ENCODE measurements at regions not wholly inside any gene's neighbourhood (a gene's known extent, or its start where the extent isn't known, plus 50 kb on each side); places are given as distances from the start of the nearest gene placed in this dataset.
"Not testable (repeated sequence)": the region's sequence is repeated elsewhere in the genome, so short reads cannot be mapped to it uniquely, and the experiment has no call there.

- Histone ChIP-seq H3K9me3 (ENCODE audit: control insufficient read depth, low read length) (peaks cover under 1% of the 10 kb centered on the region), H3K4me2 (ENCODE audit: low read length, poor library complexity, severe bottlenecking) (no peak overlapping the region), H2AFZ (ENCODE audit: low read depth, low read length) (no peak overlapping the region), H3K4me3 (ENCODE audit: insufficient read depth in 1 of 2, low read depth in 1 of 2, low read length in 2 of 2) (no peak overlapping the region), H3K27me3 (ENCODE audit: control insufficient read depth in 1 of 2, insufficient read depth in 1 of 2, low read length in 2 of 2) (no peaks in the 10 kb centered on the region), H4K8ac (ENCODE audit: low read length) (no peak overlapping the region), H2BK120ac (ENCODE audit: low read depth, low read length) (no peak overlapping the region), H3K23ac (ENCODE audit: low read length in 2 of 2) (no peak overlapping the region), H2AK5ac (ENCODE audit: low read length, severe bottlenecking) (no peak overlapping the region), H3K9ac (ENCODE audit: low read length) (no peak overlapping the region), H3K27ac (ENCODE audit: low read length, poor library complexity, severe bottlenecking) (no peak overlapping the region), H2BK15ac (ENCODE audit: low read depth, poor library complexity, severe bottlenecking) (no peak overlapping the region), H3K4ac (ENCODE audit: low read depth in 1 of 2, low read length in 2 of 2) (no peak overlapping the region), H4K91ac (ENCODE audit: low read length) (no peak overlapping the region), H3K4me1 (ENCODE audit: control insufficient read depth, insufficient read depth, low read depth, low read length) (no peaks in the 10 kb centered on the region), H2BK12ac (ENCODE audit: low read length in 2 of 2) (no peak overlapping the region), H3K18ac (ENCODE audit: low read depth in 1 of 2, low read length in 2 of 2) (no peak overlapping the region), H3K79me1 (replicated peaks; ENCODE audit: low read length, poor library complexity, severe bottlenecking) (no peaks in the 10 kb centered on the region), H2BK5ac (ENCODE audit: low read depth, low read length, poor library complexity, severe bottlenecking) (no peak overlapping the region), H3K14ac (ENCODE audit: low read length in 2 of 2) (no peak overlapping the region), H3K36me3 (ENCODE audit: control insufficient read depth in 1 of 2, insufficient read depth in 2 of 2, low read depth in 1 of 2, low read length in 2 of 2) (no peaks in the 10 kb centered on the region)
- WGBS, result 100% methylated on average over 2 of the region's 5 CpGs
- DNase-seq, result no peak
Observed at GRCh38 chr20:26324177-26324576, 627.5 kb upstream of the ZNF337 start.

GRCh38 chr20:26315054-26315453 is 618.4 kb upstream of the ZNF337 start:
- Histone ChIP-seq H3K36me3 (ENCODE audit: control insufficient read depth in 1 of 2, insufficient read depth in 2 of 2, low read depth in 1 of 2, low read length in 2 of 2) (no peaks in the 10 kb centered on the region), H2BK12ac (ENCODE audit: low read length in 2 of 2) (no peak overlapping the region), H2AFZ (ENCODE audit: low read depth, low read length) (no peak overlapping the region), H3K27ac (ENCODE audit: low read length, poor library complexity, severe bottlenecking) (no peak overlapping the region), H2BK120ac (ENCODE audit: low read depth, low read length) (no peak overlapping the region), H3K79me1 (replicated peaks; ENCODE audit: low read length, poor library complexity, severe bottlenecking) (no peaks in the 10 kb centered on the region), H4K91ac (ENCODE audit: low read length) (no peak overlapping the region), H3K23ac (ENCODE audit: low read length in 2 of 2) (no peak overlapping the region), H3K18ac (ENCODE audit: low read depth in 1 of 2, low read length in 2 of 2) (no peak overlapping the region), H3K4ac (ENCODE audit: low read depth in 1 of 2, low read length in 2 of 2) (no peak overlapping the region), H2BK5ac (ENCODE audit: low read depth, low read length, poor library complexity, severe bottlenecking) (no peak overlapping the region), H3K14ac (ENCODE audit: low read length in 2 of 2) (no peak overlapping the region), H3K4me2 (ENCODE audit: low read length, poor library complexity, severe bottlenecking) (no peak overlapping the region), H3K9ac (ENCODE audit: low read length) (no peak overlapping the region), H2BK15ac (ENCODE audit: low read depth, poor library complexity, severe bottlenecking) (no peak overlapping the region), H3K9me3 (ENCODE audit: control insufficient read depth, low read length) (no peaks in the 10 kb centered on the region), H4K8ac (ENCODE audit: low read length) (no peak overlapping the region), H3K4me3 (ENCODE audit: insufficient read depth in 1 of 2, low read depth in 1 of 2, low read length in 2 of 2) (no peak overlapping the region), H3K27me3 (ENCODE audit: control insufficient read depth in 1 of 2, insufficient read depth in 1 of 2, low read length in 2 of 2) (no peaks in the 10 kb centered on the region), H2AK5ac (ENCODE audit: low read length, severe bottlenecking) (no peak overlapping the region), H3K4me1 (ENCODE audit: control insufficient read depth, insufficient read depth, low read depth, low read length) (no peaks in the 10 kb centered on the region)
- WGBS, result 85% methylated on average over 3 of the region's 6 CpGs
- DNase-seq, result no peak

GRCh38 chr20:26309720-26310119 is 613.1 kb upstream of the ZNF337 start:
- H2BK12ac ChIP-seq (ENCODE audit: low read length in 2 of 2); H3K79me1 ChIP-seq (replicated peaks; ENCODE audit: low read length, poor library complexity, severe bottlenecking); H3K4me1 ChIP-seq (ENCODE audit: control insufficient read depth, insufficient read depth, low read depth, low read length); H2BK5ac ChIP-seq (ENCODE audit: low read depth, low read length, poor library complexity, severe bottlenecking); H3K9me3 ChIP-seq (ENCODE audit: control insufficient read depth, low read length); DNase-seq; H3K27ac ChIP-seq (ENCODE audit: low read length, poor library complexity, severe bottlenecking); H4K8ac ChIP-seq (ENCODE audit: low read length); H3K4me2 ChIP-seq (ENCODE audit: low read length, poor library complexity, severe bottlenecking); H3K4me3 ChIP-seq (ENCODE audit: insufficient read depth in 1 of 2, low read depth in 1 of 2, low read length in 2 of 2); H3K14ac ChIP-seq (ENCODE audit: low read length in 2 of 2); H3K9ac ChIP-seq (ENCODE audit: low read length); H2BK120ac ChIP-seq (ENCODE audit: low read depth, low read length); H2AFZ ChIP-seq (ENCODE audit: low read depth, low read length); H3K36me3 ChIP-seq (ENCODE audit: control insufficient read depth in 1 of 2, insufficient read depth in 2 of 2, low read depth in 1 of 2, low read length in 2 of 2); H3K4ac ChIP-seq (ENCODE audit: low read depth in 1 of 2, low read length in 2 of 2); H4K91ac ChIP-seq (ENCODE audit: low read length); H3K27me3 ChIP-seq (ENCODE audit: control insufficient read depth in 1 of 2, insufficient read depth in 1 of 2, low read length in 2 of 2); H2BK15ac ChIP-seq (ENCODE audit: low read depth, poor library complexity, severe bottlenecking); H2AK5ac ChIP-seq (ENCODE audit: low read length, severe bottlenecking); H3K18ac ChIP-seq (ENCODE audit: low read depth in 1 of 2, low read length in 2 of 2); H3K23ac ChIP-seq (ENCODE audit: low read length in 2 of 2): not testable (repeated sequence)
- no CpG with 5 or more reads among the region's 3 CpGs for WGBS

- Histone ChIP-seq H3K4me1 (ENCODE audit: control insufficient read depth, insufficient read depth, low read depth, low read length) (no peaks in the 10 kb centered on the region), H3K23ac (ENCODE audit: low read length in 2 of 2) (no peak overlapping the region), H3K36me3 (ENCODE audit: control insufficient read depth in 1 of 2, insufficient read depth in 2 of 2, low read depth in 1 of 2, low read length in 2 of 2) (no peaks in the 10 kb centered on the region), H2AK5ac (ENCODE audit: low read length, severe bottlenecking) (no peak overlapping the region), H3K4me3 (ENCODE audit: insufficient read depth in 1 of 2, low read depth in 1 of 2, low read length in 2 of 2) (no peak overlapping the region), H3K4me2 (ENCODE audit: low read length, poor library complexity, severe bottlenecking) (no peak overlapping the region), H3K18ac (ENCODE audit: low read depth in 1 of 2, low read length in 2 of 2) (no peak overlapping the region), H3K14ac (ENCODE audit: low read length in 2 of 2) (no peak overlapping the region), H3K4ac (ENCODE audit: low read depth in 1 of 2, low read length in 2 of 2) (no peak overlapping the region), H2BK5ac (ENCODE audit: low read depth, low read length, poor library complexity, severe bottlenecking) (no peak overlapping the region), H3K79me1 (replicated peaks; ENCODE audit: low read length, poor library complexity, severe bottlenecking) (no peaks in the 10 kb centered on the region), H2BK15ac (ENCODE audit: low read depth, poor library complexity, severe bottlenecking) (no peak overlapping the region), H4K91ac (ENCODE audit: low read length) (no peak overlapping the region), H3K27ac (ENCODE audit: low read length, poor library complexity, severe bottlenecking) (no peak overlapping the region), H4K8ac (ENCODE audit: low read length) (no peak overlapping the region), H3K27me3 (ENCODE audit: control insufficient read depth in 1 of 2, insufficient read depth in 1 of 2, low read length in 2 of 2) (no peaks in the 10 kb centered on the region), H3K9me3 (ENCODE audit: control insufficient read depth, low read length) (no peaks in the 10 kb centered on the region), H2AFZ (ENCODE audit: low read depth, low read length) (no peak overlapping the region), H3K9ac (ENCODE audit: low read length) (no peak overlapping the region), H2BK12ac (ENCODE audit: low read length in 2 of 2) (no peak overlapping the region), H2BK120ac (ENCODE audit: low read depth, low read length) (no peak overlapping the region)
- no peak for DNase-seq
- no CpG with 5 or more reads among the region's 2 CpGs for WGBS
Observed at GRCh38 chr20:26308961-26309360, 612.3 kb upstream of the ZNF337 start.
